ENCODE measurements at regions not wholly inside any gene's neighbourhood (a gene's known extent, or its start where the extent isn't known, plus 50 kb on each side); places are given as distances from the start of the nearest gene placed in this dataset.

- WGBS, 3 donors = 30 to 39% (median 37%) methylated on average over 2 of the region's 2 CpGs
- intact Hi-C loops (cut with DNase I) = no loop called here
Measured at GRCh38 chr17:70767102-70767701, 597.9 kb downstream of the KCNJ2 start.

GRCh38 chr17:70769956-70770355 is 600.6 kb downstream of the KCNJ2 start:
- no peak overlapping the region for H3K27ac ChIP-seq
- no peak for TF ChIP-seq POLR2A (IDR thresholded peaks at IDR 0.05)
- no peak for TF ChIP-seq CTCF (IDR thresholded peaks at IDR 0.05)
- TF ChIP-seq EP300 (IDR thresholded peaks at IDR 0.05) = no peak
- no peak overlapping the region for H3K4me3 ChIP-seq
- intact Hi-C loops (cut with DNase I) = no loop called here
- no peaks in the 10 kb centered on the region for H3K4me1 ChIP-seq (ENCODE audit: insufficient read depth)
- 18 to 61% (median 22%) methylated on average over 1 of the region's 1 CpG for WGBS, 3 donors
- no peaks in the 10 kb centered on the region for H3K36me3 ChIP-seq
- no peaks in the 10 kb centered on the region for H3K9me3 ChIP-seq
- DNase-seq = no peak
- no peaks in the 10 kb centered on the region for H3K27me3 ChIP-seq

More at GRCh38 chr17:70767102-70767701, 597.9 kb downstream of the KCNJ2 start:
- no peak for DNase-seq
- Histone ChIP-seq H3K9me3 (no peaks in the 10 kb centered on the region), H3K4me1 (ENCODE audit: insufficient read depth) (no peaks in the 10 kb centered on the region), H3K27ac (no peak overlapping the region), H3K36me3 (no peaks in the 10 kb centered on the region), H3K27me3 (no peaks in the 10 kb centered on the region), H3K4me3 (no peak overlapping the region)
- TF ChIP-seq POLR2A (IDR thresholded peaks at IDR 0.05) (no peak), CTCF (IDR thresholded peaks at IDR 0.05) (peak in 1 of 3 donors; percentile 8)

- no peak for TF ChIP-seq POLR2A (IDR thresholded peaks at IDR 0.05)
- no peak for TF ChIP-seq CTCF (IDR thresholded peaks at IDR 0.05)
- TF ChIP-seq EP300 (IDR thresholded peaks at IDR 0.05) = no peak
- intact Hi-C loops (cut with DNase I) = no loop called here
- Histone ChIP-seq H3K27ac (no peak overlapping the region), H3K27me3 (no peaks in the 10 kb centered on the region), H3K36me3 (no peaks in the 10 kb centered on the region), H3K4me3 (no peak overlapping the region), H3K4me1 (ENCODE audit: insufficient read depth) (no peaks in the 10 kb centered on the region), H3K9me3 (no peaks in the 10 kb centered on the region)
- DNase-seq = no peak
- WGBS, 3 donors = 86 to 91% (median 86%) methylated on average over 14 of the region's 14 CpGs
Measured at GRCh38 chr17:70771804-70772386, 602.6 kb downstream of the KCNJ2 start.

GRCh38 chr17:70772761-70773160 is 603.4 kb downstream of the KCNJ2 start:
- Histone ChIP-seq H3K27ac (no peak overlapping the region), H3K4me1 (ENCODE audit: insufficient read depth) (no peaks in the 10 kb centered on the region), H3K9me3 (no peaks in the 10 kb centered on the region), H3K36me3 (no peaks in the 10 kb centered on the region), H3K4me3 (no peak overlapping the region), H3K27me3 (no peaks in the 10 kb centered on the region)
- intact Hi-C loops (cut with DNase I) = no loop called here
- WGBS, 3 donors = 83 to 87% (median 84%) methylated on average over 7 of the region's 7 CpGs
- DNase-seq = no peak
- TF ChIP-seq EP300 (IDR thresholded peaks at IDR 0.05) (no peak), CTCF (IDR thresholded peaks at IDR 0.05) (no peak), POLR2A (IDR thresholded peaks at IDR 0.05) (no peak)

Measured in ovary (tissue), 7 donors.